IPS DF 19.7 (cell line): ENCODE measurements at regions not wholly inside any gene's neighbourhood (a gene's known extent, or its start where the extent isn't known, plus 50 kb on each side); places are given as distances from the start of the nearest gene placed in this dataset.

Source experiments
- DNase-seq: peaks from one replicate; pipeline ENCODE4 v3.0.0-alpha.2; 2013; ENCODE audit warnings: low read depth, low spot score

DNA sequence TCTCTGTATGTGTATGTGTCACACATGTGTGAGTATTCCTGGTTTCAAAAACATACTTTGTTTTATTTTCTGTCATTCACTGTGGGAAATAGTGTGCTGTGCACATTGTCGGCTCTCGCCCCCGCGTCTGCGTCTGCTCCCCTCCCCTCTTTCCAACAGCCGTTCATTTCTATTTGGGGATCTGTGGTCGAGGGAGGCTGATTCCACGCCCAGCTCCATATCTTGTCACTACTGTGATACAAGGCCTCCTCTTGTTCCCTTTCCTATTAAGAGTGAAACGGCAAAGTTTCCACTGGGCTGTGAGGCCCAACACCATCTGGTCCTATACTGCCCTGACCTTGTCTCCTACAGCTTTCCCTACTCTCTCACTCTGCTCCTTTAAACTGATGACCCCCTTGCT, 172.5 kb upstream of the LRIG1 start:
- no peak for DNase-seq

DNA sequence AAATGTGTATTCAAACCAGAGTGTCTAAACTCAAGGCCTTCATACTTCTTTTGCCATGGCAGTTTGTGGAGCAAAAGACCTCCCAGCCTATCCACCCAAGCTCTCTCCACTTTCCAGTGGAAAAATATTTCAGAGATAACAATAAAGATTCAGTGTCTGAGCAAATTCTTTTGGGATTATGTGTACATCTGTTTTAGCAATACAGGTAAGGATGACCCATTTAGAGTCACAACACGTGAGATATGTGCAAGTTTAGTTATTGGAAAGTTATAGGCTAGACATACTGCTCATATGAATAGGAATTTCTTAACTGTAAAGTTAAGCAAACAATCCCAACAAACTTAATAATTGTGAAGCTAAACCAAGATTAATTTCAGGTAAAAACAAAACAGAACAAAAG, 174.5 kb upstream of the LRIG1 start:
- DNase-seq, result no peak

DNA sequence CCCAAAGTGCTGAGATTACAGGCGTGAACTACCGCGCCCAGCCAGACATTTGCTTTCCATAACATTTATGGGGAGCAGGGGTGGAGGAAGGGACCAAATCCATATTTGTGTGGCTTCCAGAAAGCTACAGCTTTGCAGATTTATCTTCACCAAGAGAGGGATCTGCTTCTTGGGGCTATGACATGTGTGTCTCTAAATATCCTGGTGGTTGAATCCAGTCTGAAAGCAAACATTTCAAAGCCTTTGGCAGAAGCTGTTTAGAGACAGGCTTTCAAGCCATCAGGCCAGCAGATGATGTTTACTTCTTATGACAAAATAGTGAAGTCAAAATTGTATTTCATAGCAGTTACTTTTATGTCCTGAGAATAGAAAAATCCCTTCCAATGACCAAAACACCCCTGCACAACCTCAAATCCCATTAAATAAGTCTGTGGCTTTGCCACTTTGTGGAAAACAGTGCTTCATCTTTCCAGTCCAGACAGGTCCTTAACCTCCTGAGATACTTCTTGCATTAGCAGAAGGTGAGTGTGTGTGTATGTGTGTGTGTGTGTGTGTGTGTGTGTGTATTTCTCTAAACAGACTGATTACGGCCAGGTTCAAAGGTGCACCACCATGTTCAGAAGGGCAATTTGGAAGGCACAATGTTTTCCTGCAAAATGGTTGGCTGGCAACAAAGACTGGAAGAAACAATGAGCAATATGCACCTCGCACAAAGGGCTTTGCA, 191.4 kb upstream of the LRIG1 start:
- no peak for DNase-seq

DNA sequence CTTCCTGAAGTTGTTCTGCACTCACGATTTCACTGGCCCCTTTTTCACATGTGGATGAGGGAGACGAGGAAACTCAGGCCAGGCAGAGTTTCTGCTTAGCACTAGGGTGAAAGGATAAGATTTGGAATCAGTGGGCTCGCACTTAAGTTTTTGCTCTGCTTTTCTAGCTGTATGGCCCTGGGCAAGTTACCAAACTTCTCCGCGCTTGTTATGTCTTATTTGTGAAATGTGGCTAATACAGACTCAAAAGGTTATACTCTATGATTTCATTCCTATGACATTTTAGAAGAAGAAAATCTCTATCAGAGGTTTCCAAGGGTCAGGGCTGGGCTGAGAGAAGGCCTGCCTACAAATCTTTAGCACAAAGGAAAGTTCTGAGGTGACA, 191.9 kb upstream of the LRIG1 start:
- no peak for DNase-seq

DNA sequence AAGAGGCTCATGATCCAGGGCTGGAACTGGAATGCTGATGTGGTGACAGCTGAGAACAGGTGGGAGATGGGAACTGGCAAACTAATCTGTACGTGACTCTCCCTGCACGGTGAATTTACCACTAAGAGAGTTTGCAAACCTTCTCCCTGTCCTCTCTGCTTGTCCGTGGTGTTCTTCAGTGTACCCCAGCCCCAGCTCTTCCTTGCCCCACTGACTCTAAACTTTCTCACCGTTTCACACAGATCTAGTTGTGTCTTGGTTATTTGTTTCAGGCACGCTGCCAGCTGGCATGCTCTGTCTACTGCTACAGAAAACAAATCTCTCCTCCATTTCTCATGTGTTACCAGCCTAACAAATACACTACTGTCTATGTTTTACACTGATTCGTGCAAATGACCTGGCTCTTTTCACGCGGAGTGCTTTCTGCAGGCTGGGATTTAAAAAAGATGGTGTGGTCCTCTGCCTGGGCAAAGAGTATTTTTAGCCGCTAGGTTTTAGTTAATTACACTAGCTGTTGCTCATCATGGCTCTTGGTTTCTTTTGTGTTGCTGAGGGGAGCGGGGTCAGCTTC, 192.7 kb upstream of the LRIG1 start:
- DNase-seq, result no peak

DNA sequence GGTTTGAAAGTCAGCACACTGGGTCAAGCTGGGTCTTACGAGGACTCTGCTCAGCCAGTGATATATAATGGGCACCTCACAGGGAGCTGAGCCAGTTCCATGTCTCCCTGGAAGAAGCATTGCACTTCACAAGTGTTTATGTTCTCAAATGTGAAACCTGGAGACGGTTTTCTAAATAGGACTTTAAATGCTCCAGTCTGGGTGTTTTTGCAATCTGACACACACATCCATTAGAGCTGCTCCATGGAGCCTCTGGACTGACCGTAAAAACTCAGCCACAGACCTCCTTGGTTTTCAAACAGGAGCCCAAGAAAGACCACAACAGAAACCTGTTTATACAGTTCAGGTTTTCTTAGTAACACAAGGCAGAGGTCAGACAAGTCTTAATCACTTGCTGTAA, 201.3 kb upstream of the LRIG1 start:
- no peak for DNase-seq

DNA sequence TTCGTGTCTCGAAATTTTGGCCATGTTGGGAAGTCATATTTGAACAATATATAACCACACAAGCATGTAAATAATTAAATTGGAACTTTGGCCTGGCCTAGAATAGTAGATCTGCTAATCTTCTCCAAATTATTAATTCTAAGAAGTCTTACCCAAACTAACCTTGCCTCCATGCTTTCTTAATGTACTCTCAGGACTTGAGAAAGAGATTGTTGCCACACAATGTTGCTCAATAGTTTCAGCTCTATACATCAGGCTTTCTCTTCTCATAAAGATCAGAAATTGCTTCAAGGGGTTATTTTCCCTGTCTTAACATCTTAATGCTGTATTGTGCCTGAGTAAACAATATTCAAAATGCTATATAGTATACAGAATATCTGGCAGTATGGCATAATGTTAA, 202.7 kb upstream of the LRIG1 start:
- DNase-seq, result no peak

DNA sequence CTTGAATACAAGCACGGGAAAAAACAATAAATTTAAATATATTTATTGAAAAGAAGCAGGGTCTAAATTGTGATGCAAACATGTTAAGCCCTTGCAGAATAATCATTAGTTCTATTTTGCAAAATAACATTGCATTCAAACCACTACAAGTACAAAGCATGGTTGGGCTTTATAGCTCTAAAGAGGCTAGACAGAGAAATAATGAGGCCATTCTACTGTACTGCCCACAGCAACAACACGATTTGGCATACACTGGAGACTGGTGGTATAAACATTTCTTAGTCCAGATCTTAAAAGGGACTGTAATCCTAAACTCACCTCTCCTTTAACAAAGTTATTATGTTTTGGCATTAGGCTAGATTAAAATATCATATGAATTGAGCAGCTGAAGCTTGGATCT, 204.3 kb upstream of the LRIG1 start:
- DNase-seq, result no peak

DNA sequence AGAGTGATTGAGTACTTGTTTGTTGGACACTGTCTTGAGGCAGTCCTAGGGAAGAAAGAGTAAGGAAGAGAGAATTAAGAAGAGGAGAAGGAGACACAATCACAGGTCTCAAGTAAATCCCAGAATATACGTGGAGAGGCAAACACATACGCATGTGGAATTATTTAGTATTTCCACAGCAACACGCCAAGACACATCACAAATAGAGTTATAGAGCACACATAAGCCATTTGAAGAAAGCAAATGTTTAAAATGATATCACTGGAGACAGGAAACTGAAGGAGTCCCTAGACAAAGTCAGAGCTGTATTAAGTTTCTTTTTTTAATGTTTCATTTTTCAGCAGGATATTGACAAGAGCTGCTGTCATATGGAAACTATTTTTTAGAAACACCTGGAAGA, 206.1 kb upstream of the LRIG1 start:
- no peak for DNase-seq

DNA sequence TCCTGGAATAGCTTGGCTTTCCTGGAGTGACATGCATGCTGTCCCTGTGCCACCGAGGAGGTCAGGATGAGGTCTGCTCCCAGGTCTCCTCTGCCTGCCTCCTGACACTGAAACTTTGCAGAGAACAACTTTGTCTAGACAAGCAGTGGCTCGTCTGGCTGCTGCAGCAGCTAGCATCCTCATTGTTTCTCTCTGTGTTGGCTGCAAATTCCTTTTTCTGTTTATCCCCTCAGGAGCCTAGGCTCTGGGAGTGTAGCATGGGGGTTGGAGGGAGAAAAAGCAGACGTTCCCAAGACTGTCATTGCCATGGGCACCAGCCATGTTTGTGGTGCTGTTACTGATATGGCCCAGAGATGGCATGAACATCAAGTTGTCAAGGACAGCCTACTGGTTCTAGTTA, 208.7 kb upstream of the LRIG1 start:
- no peak for DNase-seq

DNA sequence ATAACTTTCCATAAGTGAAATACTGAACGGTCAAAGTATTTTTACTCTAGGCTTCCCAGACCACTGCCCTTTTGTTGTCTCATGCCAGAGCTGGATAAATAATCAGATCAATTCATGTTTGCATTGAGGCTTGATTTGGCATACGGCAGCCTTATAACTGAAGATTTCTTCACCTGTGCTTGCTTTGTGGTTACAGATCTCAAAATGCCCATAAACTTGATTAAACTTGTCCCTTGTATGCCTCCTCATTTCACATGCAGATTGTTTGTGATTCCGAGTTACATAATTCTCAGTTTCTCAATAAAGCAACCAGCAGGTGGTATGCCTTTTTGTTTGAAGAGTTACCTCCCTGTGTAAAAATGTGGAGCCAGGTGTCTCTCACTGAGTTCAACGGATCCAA, 211.4 kb upstream of the LRIG1 start:
- DNase-seq, result no peak

DNA sequence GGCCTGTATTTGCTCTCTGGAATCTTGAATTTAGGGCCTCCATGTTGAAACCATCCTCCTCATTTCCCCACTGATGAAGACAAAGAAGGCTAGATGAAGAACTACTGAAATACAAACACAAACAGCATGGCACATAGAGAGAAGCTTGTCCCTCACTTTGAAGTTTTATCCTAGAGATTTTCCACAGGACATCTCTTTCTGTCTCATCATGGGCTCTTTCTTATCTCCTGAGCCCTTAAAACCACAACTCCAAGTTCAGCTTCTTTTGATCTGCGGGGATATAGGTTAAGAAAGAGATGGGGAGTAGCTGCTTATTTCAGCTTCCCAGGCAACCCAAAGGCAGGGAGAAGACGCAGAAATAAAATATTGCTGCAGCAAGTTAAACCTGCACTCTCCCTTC, 213.1 kb upstream of the LRIG1 start:
- DNase-seq, result no peak

DNA sequence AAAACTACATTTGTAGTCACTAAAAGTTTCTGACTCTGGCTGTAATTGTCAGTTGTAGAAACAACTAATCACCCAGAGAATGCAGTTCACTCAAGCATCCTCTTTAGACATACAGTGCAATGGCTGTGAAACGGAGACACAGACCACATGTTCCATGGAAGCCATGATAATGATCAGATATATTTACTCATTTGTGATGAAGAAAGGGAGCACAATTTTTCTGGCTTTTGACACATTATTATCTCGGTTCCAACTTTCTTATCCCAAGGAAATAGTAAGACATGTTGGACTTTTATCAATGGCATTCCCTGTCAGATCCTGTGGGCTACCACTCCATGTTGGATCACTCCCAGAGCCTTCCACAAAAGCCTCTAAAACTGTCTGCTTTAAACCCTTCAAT, 215.0 kb upstream of the LRIG1 start:
- no peak for DNase-seq

DNA sequence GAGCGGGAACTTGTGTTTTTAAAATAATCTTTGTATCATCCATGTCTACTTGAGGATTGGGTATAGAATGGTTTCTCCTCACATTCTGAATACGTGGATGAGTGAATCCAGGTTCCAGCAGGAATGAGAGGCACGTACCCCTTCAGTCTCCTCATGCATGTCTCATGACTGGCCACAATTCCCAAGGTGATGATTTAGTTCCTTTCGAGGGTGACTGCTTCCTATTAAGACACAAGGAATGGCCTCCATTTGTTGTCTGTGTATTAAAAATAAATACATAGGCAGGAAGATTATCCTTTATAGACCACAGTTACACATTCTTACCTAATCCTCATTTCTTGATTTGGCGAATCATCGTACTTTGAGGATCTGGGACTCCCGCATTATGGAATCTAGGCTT, 217.0 kb upstream of the LRIG1 start:
- DNase-seq, result no peak

DNA sequence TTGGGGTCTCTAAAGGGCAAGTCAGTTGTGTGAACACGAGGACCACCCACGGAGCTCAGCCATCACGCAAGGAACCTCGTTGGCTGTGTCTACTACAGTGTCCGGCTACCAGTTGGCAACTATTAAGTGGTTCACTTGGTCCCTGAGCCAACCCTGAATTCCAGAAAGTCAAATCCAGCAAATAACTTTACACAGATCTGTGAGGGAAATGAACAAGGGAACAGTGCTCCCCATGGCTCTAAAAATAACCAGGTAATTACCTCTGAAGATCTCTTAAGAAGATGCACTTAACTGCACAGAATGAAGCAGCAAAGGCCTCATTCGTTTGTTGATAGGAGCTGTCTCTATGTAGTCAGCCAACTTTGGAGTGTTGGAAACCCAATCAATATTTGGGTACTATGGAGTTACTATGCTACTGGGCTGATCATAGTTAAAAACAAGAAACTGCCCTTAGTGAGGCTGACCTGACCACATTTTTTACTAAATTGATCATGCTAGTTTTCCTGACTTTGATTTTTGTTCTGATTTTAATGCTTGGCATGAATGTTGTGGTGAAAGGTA, 219.1 kb upstream of the LRIG1 start:
- no peak for DNase-seq

DNA sequence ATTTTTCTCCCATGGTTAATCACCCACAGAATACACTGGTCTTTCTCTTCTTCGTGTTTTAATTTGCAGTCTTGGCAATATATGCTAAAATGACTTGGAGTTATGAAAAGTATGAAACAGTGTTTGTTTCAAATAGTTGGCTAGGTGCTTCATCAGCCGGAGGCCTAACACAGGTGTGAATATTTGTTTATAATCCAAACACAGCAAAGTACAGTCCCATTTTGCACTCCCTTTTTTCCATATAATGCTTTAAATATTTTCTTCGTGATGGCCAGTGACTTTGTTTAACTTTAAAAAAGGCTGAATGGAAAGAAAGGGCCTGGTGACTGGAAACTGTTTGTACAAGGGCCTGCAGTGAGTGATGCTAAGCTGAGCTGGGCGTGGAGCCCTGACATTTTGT, 219.7 kb upstream of the LRIG1 start:
- DNase-seq, result no peak

DNA sequence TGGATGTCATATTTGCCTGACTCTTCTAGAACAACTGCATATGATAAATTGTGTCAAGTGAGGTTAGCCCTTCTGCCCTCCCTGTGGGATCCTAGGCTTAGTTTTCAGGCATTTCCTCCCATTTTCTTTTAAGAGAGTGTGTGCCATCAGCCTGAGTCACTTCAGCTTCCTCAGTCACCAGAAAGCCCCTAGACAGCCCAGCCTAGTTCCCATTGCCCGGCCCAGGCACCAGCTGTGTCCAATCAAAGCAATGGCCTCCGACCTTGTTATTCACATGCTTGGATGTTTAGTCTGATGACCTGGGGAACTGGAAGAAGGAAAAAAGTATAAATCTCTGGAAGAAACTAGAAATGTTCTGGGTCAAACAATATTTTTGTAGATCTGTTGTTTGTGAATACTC, 221.9 kb upstream of the LRIG1 start:
- DNase-seq, result no peak

DNA sequence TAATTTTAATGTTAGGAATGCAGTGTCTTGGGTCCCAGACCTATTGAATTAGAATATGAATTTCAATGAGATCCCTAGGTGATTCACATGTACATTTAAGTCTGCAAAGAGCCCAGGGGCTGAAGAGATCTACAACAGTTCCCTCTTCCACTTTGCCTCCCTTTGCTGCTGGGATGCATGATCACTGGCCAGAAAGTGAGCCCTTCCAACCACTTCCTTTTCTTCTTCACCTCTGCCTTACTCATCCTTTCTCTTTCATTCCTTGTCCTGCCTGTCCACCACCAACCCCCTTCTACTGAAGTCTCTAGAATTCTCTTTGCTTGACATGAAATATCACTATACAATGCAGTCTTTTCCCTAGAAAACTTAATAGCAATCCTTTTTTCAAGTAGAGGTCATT, 222.4 kb upstream of the LRIG1 start:
- no peak for DNase-seq

DNA sequence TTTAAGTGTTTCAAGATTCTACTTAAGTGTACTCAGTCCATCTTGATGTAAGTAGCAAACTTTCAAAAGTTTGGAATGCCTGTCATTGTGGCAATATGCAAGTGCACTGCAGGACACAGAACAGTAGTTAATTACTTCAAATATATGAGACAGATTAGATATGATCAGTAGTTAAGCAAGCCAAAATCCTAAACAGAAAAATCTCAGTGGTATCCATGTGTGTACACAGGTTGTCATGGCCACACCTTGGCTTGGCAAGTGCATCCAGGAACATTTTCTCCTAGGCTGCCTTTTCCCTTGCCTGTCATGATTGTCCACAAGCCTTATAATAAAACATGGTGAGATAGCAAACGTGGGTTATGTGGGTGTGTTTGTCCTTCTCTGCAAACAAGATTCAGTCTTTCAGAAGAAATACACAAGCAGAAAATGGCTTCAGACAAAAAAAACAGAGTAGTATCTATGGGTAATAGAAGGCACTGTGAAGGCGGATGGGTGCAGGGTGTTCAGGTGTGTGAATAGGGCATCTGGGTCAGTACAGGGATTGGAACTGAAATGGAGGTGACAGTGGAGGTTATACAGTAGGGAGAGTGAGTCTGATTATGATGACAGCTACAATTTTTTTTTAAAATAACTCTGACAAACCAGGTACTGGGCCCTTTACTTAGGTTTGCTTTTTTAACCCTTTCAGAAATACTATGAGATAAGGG, 229.0 kb upstream of the LRIG1 start:
- no peak for DNase-seq

DNA sequence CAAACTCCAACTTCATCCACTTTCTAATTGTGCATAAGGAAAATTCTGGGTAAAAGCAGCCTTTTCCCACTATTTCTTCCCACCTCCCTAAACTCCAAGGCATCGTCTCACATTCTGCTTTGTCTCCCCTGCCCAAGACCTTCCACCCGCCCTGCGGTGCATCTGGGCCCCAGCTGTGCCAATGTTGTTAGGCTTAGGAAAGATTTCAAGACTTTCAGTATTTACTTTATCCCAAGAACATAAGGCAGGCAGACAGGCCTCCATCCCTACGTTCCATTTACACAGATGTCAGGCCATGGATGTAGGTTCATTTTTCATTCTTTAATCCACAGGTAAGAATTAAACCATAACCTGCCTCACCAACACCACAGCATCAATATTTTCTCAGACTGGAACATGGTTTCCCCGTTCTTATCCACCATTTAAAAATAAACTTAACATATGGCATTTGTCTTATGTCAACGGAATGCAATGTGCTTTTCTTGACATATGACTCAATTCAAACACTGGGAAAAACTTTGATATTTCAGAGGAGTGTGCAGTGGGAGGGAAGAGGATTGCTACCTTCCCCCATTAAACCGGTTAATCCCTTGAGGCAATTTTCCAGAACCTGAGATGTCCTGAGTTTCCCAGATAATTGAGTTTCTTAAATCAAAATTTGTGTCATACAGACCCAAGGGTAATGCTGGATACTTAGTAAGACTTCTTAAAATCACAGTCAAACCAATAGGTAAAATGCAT, 238.0 kb upstream of the LRIG1 start:
- DNase-seq, result no peak

DNA sequence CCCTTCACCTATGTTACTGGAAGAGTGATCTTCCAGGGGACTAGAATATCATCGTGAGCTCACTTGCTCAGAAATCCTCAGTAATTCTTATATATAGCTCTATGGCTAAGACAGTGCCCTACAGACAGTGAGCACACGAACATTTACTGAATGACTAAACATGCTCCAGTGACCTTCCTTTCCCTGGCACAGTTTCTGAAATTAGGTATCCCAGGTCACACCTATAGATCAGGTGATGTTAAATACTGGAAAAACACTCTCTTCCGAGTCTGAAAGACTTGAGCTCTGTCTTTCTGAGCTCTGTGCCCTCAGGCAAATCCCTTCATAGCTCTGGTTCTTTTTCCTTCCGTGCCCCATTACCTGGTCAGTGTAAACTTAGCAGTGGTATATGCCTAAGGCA, 239.4 kb upstream of the LRIG1 start:
- DNase-seq, result no peak

DNA sequence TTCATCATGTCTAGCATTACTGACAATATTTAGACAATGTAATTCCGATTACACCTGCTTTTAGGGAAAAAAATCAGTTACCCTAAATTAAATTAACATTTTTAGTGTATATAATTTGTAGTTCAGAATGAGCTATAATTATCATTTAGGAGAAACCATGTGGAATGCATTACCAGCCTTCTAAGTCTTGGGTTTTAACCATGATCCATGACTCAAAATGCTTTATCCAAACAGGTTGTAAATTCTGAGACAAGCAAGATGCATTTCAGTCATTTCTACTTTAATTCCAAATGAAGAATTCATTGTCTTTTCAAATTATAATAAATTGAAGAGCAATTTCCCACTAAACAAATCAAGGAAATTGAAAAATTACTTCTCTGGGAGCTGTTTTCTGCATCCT, 243.7 kb upstream of the LRIG1 start:
- DNase-seq, result no peak
